ENCODE measurements at regions not wholly inside any gene's neighbourhood (a gene's known extent, or its start where the extent isn't known, plus 50 kb on each side); places are given as distances from the start of the nearest gene placed in this dataset.
"Not testable (repeated sequence)": the region's sequence is repeated elsewhere in the genome, so short reads cannot be mapped to it uniquely, and the experiment has no call there.

GRCh38 chr20:61090541-61090940 lies 161.5 kb upstream of the CDH4 start:
- CTCF ChIA-PET: no interaction called here
- POLR2A ChIA-PET: no interaction called here
- Mint-ChIP-seq H3K4me3 (no peak overlapping the region), H3K27ac (no peak overlapping the region), H3K9me3 (peaks cover 14% of the 10 kb centered on the region), H3K27me3 (no peaks in the 10 kb centered on the region), H3K36me3 (ENCODE audit: low read depth) (no peaks in the 10 kb centered on the region), H3K4me1 (no peaks in the 10 kb centered on the region)
- no peak for DNase-seq

- CTCF ChIA-PET: no interaction called here
- no peaks in the 10 kb centered on the region for H3K27me3 Mint-ChIP-seq
- H3K36me3 Mint-ChIP-seq (ENCODE audit: low read depth): no peaks in the 10 kb centered on the region
- H3K9me3 Mint-ChIP-seq: peaks cover 20% of the 10 kb centered on the region
- no peak overlapping the region for H3K4me3 Mint-ChIP-seq
- no peak overlapping the region for H3K27ac Mint-ChIP-seq
- DNase-seq: no peak
- POLR2A ChIA-PET: no interaction called here
- H3K4me1 Mint-ChIP-seq: no peaks in the 10 kb centered on the region
Measured at GRCh38 chr20:61092251-61092650, 159.8 kb upstream of the CDH4 start.

GRCh38 chr20:61094581-61094980 lies 157.5 kb upstream of the CDH4 start:
- no peaks in the 10 kb centered on the region for H3K36me3 Mint-ChIP-seq (ENCODE audit: low read depth)
- H3K4me3 Mint-ChIP-seq: no peak overlapping the region
- H3K27me3 Mint-ChIP-seq: no peaks in the 10 kb centered on the region
- peaks cover 19% of the 10 kb centered on the region for H3K9me3 Mint-ChIP-seq
- DNase-seq: no peak
- POLR2A ChIA-PET: no interaction called here
- CTCF ChIA-PET: no interaction called here
- no peaks in the 10 kb centered on the region for H3K4me1 Mint-ChIP-seq
- H3K27ac Mint-ChIP-seq: no peak overlapping the region

- no peaks in the 10 kb centered on the region for H3K27me3 Mint-ChIP-seq
- ChIA-PET CTCF (no interaction called here), POLR2A (no interaction called here)
- H3K4me1 Mint-ChIP-seq: no peaks in the 10 kb centered on the region
- no peak overlapping the region for H3K27ac Mint-ChIP-seq
- peaks cover 19% of the 10 kb centered on the region for H3K9me3 Mint-ChIP-seq
- no peak for DNase-seq
- H3K36me3 Mint-ChIP-seq (ENCODE audit: low read depth): no peaks in the 10 kb centered on the region
- no peak overlapping the region for H3K4me3 Mint-ChIP-seq
Measured at GRCh38 chr20:61096463-61096862, 155.6 kb upstream of the CDH4 start.

- Mint-ChIP-seq H3K27me3 (no peaks in the 10 kb centered on the region), H3K4me3 (no peak overlapping the region), H3K4me1 (no peaks in the 10 kb centered on the region), H3K36me3 (ENCODE audit: low read depth) (no peaks in the 10 kb centered on the region), H3K9me3 (peaks cover 11% of the 10 kb centered on the region), H3K27ac (no peak overlapping the region)
- POLR2A ChIA-PET: no interaction called here
- DNase-seq: no peak
- CTCF ChIA-PET: no interaction called here
Measured at GRCh38 chr20:61099806-61100205, 152.3 kb upstream of the CDH4 start.

- Mint-ChIP-seq H3K4me1 (no peaks in the 10 kb centered on the region), H3K27ac (no peak overlapping the region), H3K36me3 (ENCODE audit: low read depth) (no peaks in the 10 kb centered on the region), H3K27me3 (no peaks in the 10 kb centered on the region), H3K9me3 (peaks cover 7% of the 10 kb centered on the region), H3K4me3 (no peak overlapping the region)
- DNase-seq: no peak
- ChIA-PET CTCF (no interaction called here), POLR2A (no interaction called here)
Measured at GRCh38 chr20:61100489-61100888, 151.6 kb upstream of the CDH4 start.

- CTCF ChIA-PET; POLR2A ChIA-PET; H3K4me1 Mint-ChIP-seq; H3K27ac Mint-ChIP-seq; H3K9me3 Mint-ChIP-seq; H3K36me3 Mint-ChIP-seq (ENCODE audit: low read depth); DNase-seq; H3K4me3 Mint-ChIP-seq; H3K27me3 Mint-ChIP-seq: not testable (repeated sequence)
Measured at GRCh38 chr20:61101321-61101720, 150.7 kb upstream of the CDH4 start.

GRCh38 chr20:61104232-61104631 lies 147.8 kb upstream of the CDH4 start:
- no peak for DNase-seq
- ChIA-PET POLR2A (no interaction called here), CTCF (no interaction called here)
- no peaks in the 10 kb centered on the region for H3K4me1 Mint-ChIP-seq
- no peak overlapping the region for H3K27ac Mint-ChIP-seq
- no peaks in the 10 kb centered on the region for H3K9me3 Mint-ChIP-seq
- H3K27me3 Mint-ChIP-seq: no peaks in the 10 kb centered on the region
- H3K4me3 Mint-ChIP-seq: no peak overlapping the region
- no peaks in the 10 kb centered on the region for H3K36me3 Mint-ChIP-seq (ENCODE audit: low read depth)

- Mint-ChIP-seq H3K27me3 (no peaks in the 10 kb centered on the region), H3K9me3 (no peaks in the 10 kb centered on the region), H3K27ac (no peak overlapping the region), H3K36me3 (ENCODE audit: low read depth) (no peaks in the 10 kb centered on the region), H3K4me1 (no peaks in the 10 kb centered on the region), H3K4me3 (no peak overlapping the region)
- ChIA-PET POLR2A (no interaction called here), CTCF (no interaction called here)
- no peak for DNase-seq
Measured at GRCh38 chr20:61105395-61105794, 146.7 kb upstream of the CDH4 start.

GRCh38 chr20:61106438-61106837 lies 145.6 kb upstream of the CDH4 start:
- POLR2A ChIA-PET: no interaction called here
- Mint-ChIP-seq H3K9me3 (no peaks in the 10 kb centered on the region), H3K4me3 (no peak overlapping the region), H3K27me3 (no peaks in the 10 kb centered on the region), H3K4me1 (no peaks in the 10 kb centered on the region), H3K27ac (no peak overlapping the region), H3K36me3 (ENCODE audit: low read depth) (no peaks in the 10 kb centered on the region)
- no peak for DNase-seq
- CTCF ChIA-PET: no interaction called here

GRCh38 chr20:61109221-61109805 lies 142.7 kb upstream of the CDH4 start:
- no peak for DNase-seq
- no peaks in the 10 kb centered on the region for H3K27me3 Mint-ChIP-seq
- no peak overlapping the region for H3K4me3 Mint-ChIP-seq
- no peak overlapping the region for H3K27ac Mint-ChIP-seq
- no peaks in the 10 kb centered on the region for H3K36me3 Mint-ChIP-seq (ENCODE audit: low read depth)
- H3K4me1 Mint-ChIP-seq: no peaks in the 10 kb centered on the region
- no peaks in the 10 kb centered on the region for H3K9me3 Mint-ChIP-seq
- ChIA-PET POLR2A (no interaction called here), CTCF (no interaction called here)

GRCh38 chr20:61112515-61112914 lies 139.5 kb upstream of the CDH4 start:
- H3K36me3 Mint-ChIP-seq (ENCODE audit: low read depth): no peaks in the 10 kb centered on the region
- ChIA-PET POLR2A (no interaction called here), CTCF (no interaction called here)
- DNase-seq: no peak
- no peak overlapping the region for H3K4me3 Mint-ChIP-seq
- no peaks in the 10 kb centered on the region for H3K9me3 Mint-ChIP-seq
- H3K4me1 Mint-ChIP-seq: no peaks in the 10 kb centered on the region
- H3K27me3 Mint-ChIP-seq: no peaks in the 10 kb centered on the region
- no peak overlapping the region for H3K27ac Mint-ChIP-seq

GRCh38 chr20:61113731-61114130 lies 138.3 kb upstream of the CDH4 start:
- H3K27ac Mint-ChIP-seq: no peak overlapping the region
- POLR2A ChIA-PET: no interaction called here
- H3K4me3 Mint-ChIP-seq: no peak overlapping the region

GRCh38 chr20:61114493-61115175 lies 137.4 kb upstream of the CDH4 start:
- no peak overlapping the region for H3K4me3 Mint-ChIP-seq
- H3K9me3 Mint-ChIP-seq: no peaks in the 10 kb centered on the region
- ChIA-PET POLR2A (no interaction called here), CTCF (no interaction called here)
- no peaks in the 10 kb centered on the region for H3K27me3 Mint-ChIP-seq
- no peak for DNase-seq
- H3K36me3 Mint-ChIP-seq (ENCODE audit: low read depth): no peaks in the 10 kb centered on the region
- H3K27ac Mint-ChIP-seq: no peak overlapping the region
- no peaks in the 10 kb centered on the region for H3K4me1 Mint-ChIP-seq

More at GRCh38 chr20:61113731-61114130, 138.3 kb upstream of the CDH4 start:
- Mint-ChIP-seq H3K4me1 (no peaks in the 10 kb centered on the region), H3K9me3 (no peaks in the 10 kb centered on the region), H3K36me3 (ENCODE audit: low read depth) (no peaks in the 10 kb centered on the region), H3K27me3 (no peaks in the 10 kb centered on the region)
- CTCF ChIA-PET: no interaction called here
- no peak for DNase-seq

Measured in activated CD4-positive, alpha-beta T cell treated with anti-CD3 and anti-CD28 coated beads, Interleukin-2, amount 10 ng/mL, durations not matched to agents 7 days and 5 days (primary cell).